Endothelial cell (in vitro differentiated cells): ENCODE measurements at regions not wholly inside any gene's neighbourhood (a gene's known extent, or its start where the extent isn't known, plus 50 kb on each side); places are given as distances from the start of the nearest gene placed in this dataset.
"Not testable (repeated sequence)": the region's sequence is repeated elsewhere in the genome, so short reads cannot be mapped to it uniquely, and the experiment has no call there.

Experiments
- DNase-seq: peaks from one replicate; pipeline ENCODE4 v3.0.0; 2021; ENCODE audit warnings: low spot score
- H3K27ac Mint-ChIP-seq: one replicate; pipeline ENCODE4 v1.8.0; 2021; ENCODE audit warnings: mixed read lengths, inconsistent platforms; ENCODE audit not compliant: unreplicated experiment
- H3K27me3 Mint-ChIP-seq: one replicate; pipeline ENCODE4 v1.8.0; 2021; ENCODE audit warnings: mild to moderate bottlenecking, moderate library complexity, mixed read lengths, inconsistent platforms; ENCODE audit not compliant: unreplicated experiment
- H3K36me3 Mint-ChIP-seq: one replicate; pipeline ENCODE4 v1.8.0; 2021; ENCODE audit warnings: mild to moderate bottlenecking, low read depth, mixed read lengths, inconsistent platforms; ENCODE audit not compliant: unreplicated experiment
- H3K4me1 Mint-ChIP-seq: one replicate; pipeline ENCODE4 v1.8.0; 2021; ENCODE audit warnings: mild to moderate bottlenecking, mixed read lengths, inconsistent platforms; ENCODE audit not compliant: unreplicated experiment
- H3K4me3 Mint-ChIP-seq: one replicate; pipeline ENCODE4 v1.8.0; 2021; ENCODE audit warnings: mild to moderate bottlenecking, mixed read lengths, inconsistent platforms; ENCODE audit not compliant: unreplicated experiment
- H3K9me3 Mint-ChIP-seq: one replicate; pipeline ENCODE4 v1.8.0; 2021; ENCODE audit warnings: mixed read lengths, inconsistent platforms; ENCODE audit not compliant: unreplicated experiment
- CTCF ChIP-seq: fragments of 200-600 bp; sonication (generic); IDR thresholded peaks from one replicate; pipeline ENCODE4 v1.5.0; 2021; ENCODE audit warnings: antibody characterized with exemption; ENCODE audit not compliant: unreplicated experiment

GRCh38 chrX:77017093-77017492 lies 430.1 kb upstream of the FGF16 start:
- TF ChIP-seq CTCF: no peak
- no peaks in the 10 kb centered on the region for H3K9me3 Mint-ChIP-seq
- no peaks in the 10 kb centered on the region for H3K27me3 Mint-ChIP-seq
- no peak overlapping the region for H3K27ac Mint-ChIP-seq
- no peak for DNase-seq
- no peaks in the 10 kb centered on the region for H3K36me3 Mint-ChIP-seq
- H3K4me3 Mint-ChIP-seq: no peak overlapping the region
- H3K4me1 Mint-ChIP-seq: no peaks in the 10 kb centered on the region

GRCh38 chrX:77046180-77046810 lies 400.9 kb upstream of the FGF16 start:
- not testable (repeated sequence) for H3K36me3 Mint-ChIP-seq, H3K4me1 Mint-ChIP-seq, H3K27ac Mint-ChIP-seq, H3K27me3 Mint-ChIP-seq, H3K9me3 Mint-ChIP-seq
- H3K4me3 Mint-ChIP-seq: peak overlapping the region; percentile 89
- peak; percentile 24 for DNase-seq

GRCh38 chrX:77060572-77060971 lies 386.6 kb upstream of the FGF16 start:
- Mint-ChIP-seq H3K4me3 (no peak overlapping the region), H3K4me1 (no peaks in the 10 kb centered on the region), H3K27me3 (peaks cover 2% of the 10 kb centered on the region), H3K9me3 (no peaks in the 10 kb centered on the region), H3K36me3 (no peaks in the 10 kb centered on the region), H3K27ac (no peak overlapping the region)
- DNase-seq: no peak
- TF ChIP-seq CTCF: no peak

- Mint-ChIP-seq H3K36me3 (no peaks in the 10 kb centered on the region), H3K4me3 (no peak overlapping the region)
- no peak for DNase-seq
Measured at GRCh38 chrX:77061022-77061421, 386.2 kb upstream of the FGF16 start.

GRCh38 chrX:77061545-77061944 lies 385.6 kb upstream of the FGF16 start:
- H3K4me1 Mint-ChIP-seq: no peaks in the 10 kb centered on the region
- no peaks in the 10 kb centered on the region for H3K9me3 Mint-ChIP-seq
- H3K27me3 Mint-ChIP-seq: peaks cover 2% of the 10 kb centered on the region
- DNase-seq: no peak
- no peaks in the 10 kb centered on the region for H3K36me3 Mint-ChIP-seq
- TF ChIP-seq CTCF: no peak
- no peak overlapping the region for H3K27ac Mint-ChIP-seq
- H3K4me3 Mint-ChIP-seq: no peak overlapping the region

More at GRCh38 chrX:77061022-77061421, 386.2 kb upstream of the FGF16 start:
- TF ChIP-seq CTCF: no peak
- Mint-ChIP-seq H3K9me3 (no peaks in the 10 kb centered on the region), H3K27me3 (peaks cover 2% of the 10 kb centered on the region), H3K4me1 (no peaks in the 10 kb centered on the region), H3K27ac (no peak overlapping the region)
